ENCODE measurements at regions not wholly inside any gene's neighbourhood (a gene's known extent, or its start where the extent isn't known, plus 50 kb on each side); places are given as distances from the start of the nearest gene placed in this dataset.

DNA sequence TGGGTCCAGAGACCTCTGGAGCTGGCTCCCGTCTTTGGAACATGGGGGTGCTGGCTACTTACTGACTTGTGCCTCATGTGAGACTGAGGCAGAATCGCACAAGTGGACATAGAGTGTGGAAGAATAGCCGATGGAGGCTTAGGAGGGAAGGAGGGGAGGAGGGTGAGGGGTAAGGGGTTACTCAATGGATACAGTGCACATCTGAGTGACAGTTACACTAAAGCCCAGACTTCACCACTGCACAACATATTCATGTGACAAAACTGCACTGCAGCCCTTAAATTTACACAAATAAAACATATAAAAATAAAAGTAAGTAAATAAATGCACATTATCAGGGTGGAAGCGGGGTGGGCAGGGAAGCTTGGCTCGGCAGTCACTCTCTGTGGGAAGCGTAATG lies 197.7 kb upstream of the RAB4A start:
- ChIA-PET CTCF (no interaction called here), POLR2A (no interaction called here)
- no peak for DNase-seq (ENCODE audit: extremely low spot score)
- TF ChIP-seq FOXK2 (IDR thresholded peaks at IDR 0.05) = no peak
- TF ChIP-seq ARNT (IDR thresholded peaks at IDR 0.05) = no peak
- no peak for TF ChIP-seq TARDBP (IDR thresholded peaks at IDR 0.05)
- no peak for TF ChIP-seq BHLHE40 (IDR thresholded peaks at IDR 0.05; ENCODE audit: borderline replicate concordance)
- no peak for TF ChIP-seq FOXM1 (IDR thresholded peaks at IDR 0.05; ENCODE audit: borderline replicate concordance)
- TF ChIP-seq CTBP1 (IDR thresholded peaks at IDR 0.05; ENCODE audit: borderline replicate concordance) = no peak

- POLR2A ChIA-PET = no interaction called here
- TF ChIP-seq TARDBP (IDR thresholded peaks at IDR 0.05) = no peak
- TF ChIP-seq, protein P1, sequence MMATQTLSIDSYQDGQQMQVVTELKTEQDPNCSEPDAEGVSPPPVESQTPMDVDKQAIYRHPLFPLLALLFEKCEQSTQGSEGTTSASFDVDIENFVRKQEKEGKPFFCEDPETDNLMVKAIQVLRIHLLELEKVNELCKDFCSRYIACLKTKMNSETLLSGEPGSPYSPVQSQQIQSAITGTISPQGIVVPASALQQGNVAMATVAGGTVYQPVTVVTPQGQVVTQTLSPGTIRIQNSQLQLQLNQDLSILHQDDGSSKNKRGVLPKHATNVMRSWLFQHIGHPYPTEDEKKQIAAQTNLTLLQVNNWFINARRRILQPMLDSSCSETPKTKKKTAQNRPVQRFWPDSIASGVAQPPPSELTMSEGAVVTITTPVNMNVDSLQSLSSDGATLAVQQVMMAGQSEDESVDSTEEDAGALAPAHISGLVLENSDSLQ (IDR thresholded peaks at IDR 0.05) = no peak
- no peak for TF ChIP-seq L3MBTL2 (conservative IDR thresholded peaks at IDR 0.05)
- CTCF ChIA-PET = no interaction called here
- DNase-seq (ENCODE audit: extremely low spot score) = no peak
Measured at GRCh38 chr1:229075217-229075616, 195.7 kb upstream of the RAB4A start.

DNA sequence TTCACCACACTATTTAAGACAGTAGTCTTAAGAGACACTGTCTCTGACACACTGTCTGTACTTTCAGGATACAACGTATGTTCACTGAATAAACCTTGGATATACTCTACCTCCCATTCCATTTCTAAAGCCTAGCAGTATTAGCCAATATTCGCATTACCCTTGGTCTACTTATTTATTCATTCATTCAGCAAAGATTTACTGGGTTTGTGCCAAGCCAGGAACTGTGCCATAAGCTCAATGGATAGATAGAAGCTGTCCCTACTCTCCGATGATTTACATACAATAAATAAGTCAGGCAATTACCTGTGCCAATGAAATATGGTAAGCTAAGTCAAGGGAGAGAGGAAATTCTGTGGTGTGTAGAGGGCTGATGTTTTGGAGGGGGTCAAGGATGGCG lies 195.2 kb upstream of the RAB4A start:
- ChIA-PET POLR2A (no interaction called here), CTCF (no interaction called here)
- DNase-seq (ENCODE audit: extremely low spot score) = no peak
- TF ChIP-seq BHLHE40 (IDR thresholded peaks at IDR 0.05; ENCODE audit: borderline replicate concordance) (no peak), SP1 (IDR thresholded peaks at IDR 0.05) (no peak), L3MBTL2 (conservative IDR thresholded peaks at IDR 0.05) (no peak)
- TF ChIP-seq, protein P1 (IDR thresholded peaks at IDR 0.05) = no peak

DNA sequence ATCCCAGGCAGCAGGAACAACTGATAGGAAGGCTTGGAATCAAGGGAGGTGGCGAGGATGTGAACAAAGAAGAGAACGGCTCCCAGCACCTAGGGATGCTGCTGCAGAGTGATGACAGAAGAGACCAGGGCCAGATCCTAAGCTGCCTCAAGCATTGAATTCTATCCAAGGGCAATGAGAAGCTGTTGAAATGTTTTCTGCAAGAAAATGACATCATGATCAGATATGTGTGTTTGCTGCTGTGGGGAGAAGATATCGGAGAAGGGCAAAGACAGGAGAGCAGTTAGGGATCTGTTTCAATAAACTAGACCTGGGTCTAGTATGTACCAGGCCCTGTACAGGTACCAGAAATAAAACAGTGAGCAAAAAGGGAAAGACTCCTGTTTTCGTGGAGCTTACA lies 194.7 kb upstream of the RAB4A start:
- CTCF ChIA-PET = no interaction called here
- TF ChIP-seq L3MBTL2 (conservative IDR thresholded peaks at IDR 0.05) (no peak), ARNT (IDR thresholded peaks at IDR 0.05) (no peak), CTBP1 (IDR thresholded peaks at IDR 0.05; ENCODE audit: borderline replicate concordance) (no peak), ELF4 (IDR thresholded peaks at IDR 0.05) (no peak), ZNF384 (IDR thresholded peaks at IDR 0.05) (no peak), SP1 (IDR thresholded peaks at IDR 0.05) (no peak), FOXA1 (IDR thresholded peaks at IDR 0.05) (no peak), HDGF (IDR thresholded peaks at IDR 0.05; ENCODE audit: borderline replicate concordance) (no peak), BHLHE40 (IDR thresholded peaks at IDR 0.05; ENCODE audit: borderline replicate concordance) (no peak), FOXK2 (IDR thresholded peaks at IDR 0.05) (no peak), TARDBP (IDR thresholded peaks at IDR 0.05) (no peak), NFRKB (IDR thresholded peaks at IDR 0.05) (no peak), FOXM1 (IDR thresholded peaks at IDR 0.05; ENCODE audit: borderline replicate concordance) (no peak)
- TF ChIP-seq, protein P1 (IDR thresholded peaks at IDR 0.05) = no peak
- DNase-seq (ENCODE audit: extremely low spot score) = no peak
- POLR2A ChIA-PET = no interaction called here

GRCh38 chr1:229079016-229079595 lies 191.8 kb upstream of the RAB4A start:
- ChIA-PET POLR2A (interaction anchor here (0.6 kb wide), 1 partner anchor 1838 kb away, joined by 3 read pairs; no protein-coding TSS in a partner anchor), CTCF (no interaction called here)
- no peak for TF ChIP-seq HDGF (IDR thresholded peaks at IDR 0.05; ENCODE audit: borderline replicate concordance)
- TF ChIP-seq FOXA1 (IDR thresholded peaks at IDR 0.05) = no peak
- no peak for TF ChIP-seq LEF1 (IDR thresholded peaks at IDR 0.05; ENCODE audit: borderline replicate concordance)
- TF ChIP-seq, protein P1 (IDR thresholded peaks at IDR 0.05) = no peak
- TF ChIP-seq NFRKB (IDR thresholded peaks at IDR 0.05) = no peak
- TF ChIP-seq CTBP1 (IDR thresholded peaks at IDR 0.05; ENCODE audit: borderline replicate concordance) = no peak
- no peak for TF ChIP-seq FOXK2 (IDR thresholded peaks at IDR 0.05)
- no peak for TF ChIP-seq SUZ12 (IDR thresholded peaks at IDR 0.05)
- no peak for DNase-seq (ENCODE audit: extremely low spot score)

GRCh38 chr1:229080361-229080760 lies 190.6 kb upstream of the RAB4A start:
- POLR2A ChIA-PET = no interaction called here

GRCh38 chr1:229085291-229085690 lies 185.6 kb upstream of the RAB4A start:
- ChIA-PET CTCF (no interaction called here), POLR2A (no interaction called here)
- no peak for DNase-seq (ENCODE audit: extremely low spot score)
- no peak for TF ChIP-seq FOXK2 (IDR thresholded peaks at IDR 0.05)
- TF ChIP-seq FOXM1 (IDR thresholded peaks at IDR 0.05; ENCODE audit: borderline replicate concordance) = no peak
- TF ChIP-seq CTBP1 (IDR thresholded peaks at IDR 0.05; ENCODE audit: borderline replicate concordance) = no peak
- no peak for TF ChIP-seq FOXA1 (IDR thresholded peaks at IDR 0.05)

More at GRCh38 chr1:229080361-229080760, 190.6 kb upstream of the RAB4A start:
- CTCF ChIA-PET = no interaction called here
- TF ChIP-seq NFRKB (IDR thresholded peaks at IDR 0.05) = no peak
- no peak for TF ChIP-seq ZNF384 (IDR thresholded peaks at IDR 0.05)
- no peak for TF ChIP-seq SP1 (IDR thresholded peaks at IDR 0.05)
- no peak for DNase-seq (ENCODE audit: extremely low spot score)
